SK-N-MC (cell line): ENCODE measurements at regions not wholly inside any gene's neighbourhood (a gene's known extent, or its start where the extent isn't known, plus 50 kb on each side); places are given as distances from the start of the nearest gene placed in this dataset.
"Not testable (repeated sequence)": the region's sequence is repeated elsewhere in the genome, so short reads cannot be mapped to it uniquely, and the experiment has no call there.

Source experiments
- DNase-seq: peaks from one replicate; pipeline ENCODE4 v3.0.0-alpha.2; 2011; ENCODE audit warnings: low read depth, low spot score
- H3K27ac ChIP-seq: fragments of 200-600 bp; sonication (generic); 2 replicates; pipeline ENCODE4 v1.5.1; 2016; ENCODE audit warnings: mixed run types
- H3K36me3 ChIP-seq: fragments of 200-600 bp; sonication (generic); 2 replicates; pipeline ENCODE4 v1.6.1; 2017; ENCODE audit warnings: antibody characterized with exemption, low read length, mixed read lengths; ENCODE audit not compliant: insufficient read depth
- H3K4me3 ChIP-seq: fragments of 200-600 bp; sonication (generic); 2 replicates; pipeline ENCODE4 v1.5.1; 2016
- H3K9ac ChIP-seq: fragments of 200-600 bp; sonication (generic); 2 replicates; pipeline ENCODE4 v1.8.0; 2017; ENCODE audit warnings: mixed run types, mixed read lengths; ENCODE audit not compliant: insufficient read length
- H3K9me3 ChIP-seq: fragments of 200-600 bp; sonication (generic); 2 replicates; pipeline ENCODE4 v1.6.1; 2017; ENCODE audit warnings: low read depth, mild to moderate bottlenecking, antibody characterized with exemption, low read length, moderate library complexity, mixed read lengths
- EZH2 ChIP-seq: fragments of 200-600 bp; sonication (generic); IDR thresholded peaks from one replicate; pipeline ENCODE4 v1.6.1; 2017; ENCODE audit warnings: antibody characterized with exemption
- FOXP2 ChIP-seq: optimal IDR thresholded peaks from 2 replicates; pipeline ENCODE3; 2011; ENCODE audit warnings: mild to moderate bottlenecking, moderate library complexity; ENCODE audit not compliant: insufficient read depth; ENCODE audit errors: extremely low read length, control extremely low read depth
- POLR2AphosphoS5 ChIP-seq: IDR thresholded peaks from 2 replicates; pipeline ENCODE4 v1.6.1; 2012; ENCODE audit warnings: mild to moderate bottlenecking, low read depth, low read length, borderline replicate concordance

- not testable (repeated sequence) for DNase-seq, H3K4me3 ChIP-seq, H3K9me3 ChIP-seq, H3K9ac ChIP-seq, H3K27ac ChIP-seq, H3K36me3 ChIP-seq
These were observed 109.4 kb upstream of the SGIP1 start for GRCh38 chr1:66424530-66424929.

- Histone ChIP-seq H3K9me3 (no peaks in the 10 kb centered on the region), H3K4me3 (no peak overlapping the region), H3K36me3 (no peaks in the 10 kb centered on the region), H3K27ac (no peak overlapping the region), H3K9ac (no peak overlapping the region)
- no peak for DNase-seq
- TF ChIP-seq EZH2, result no peak
- no peak for TF ChIP-seq POLR2AphosphoS5
- TF ChIP-seq FOXP2, result no peak
These were observed 107.6 kb upstream of the SGIP1 start for GRCh38 chr1:66426239-66426853.

DNA sequence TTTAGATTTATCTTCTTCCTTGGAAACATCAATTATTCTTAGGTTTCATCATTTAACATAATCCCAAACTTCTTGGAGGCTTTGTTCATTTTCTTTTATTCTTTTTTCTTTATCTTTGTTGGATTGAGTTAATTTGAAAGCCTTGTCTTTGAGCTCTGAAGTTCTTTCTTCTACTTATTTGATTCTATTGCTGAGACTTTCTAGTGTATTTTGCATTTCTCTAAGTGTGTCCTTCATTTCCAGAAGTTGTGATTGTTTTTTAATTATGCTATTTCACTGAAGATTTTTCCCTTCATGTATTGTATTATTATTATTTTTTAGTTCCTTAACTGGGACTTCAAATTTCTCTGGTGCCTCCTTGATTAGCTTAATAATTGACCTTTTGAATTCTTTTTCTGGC, 103.1 kb upstream of the SGIP1 start:
- not testable (repeated sequence) for DNase-seq, H3K27ac ChIP-seq, H3K4me3 ChIP-seq, H3K36me3 ChIP-seq, H3K9me3 ChIP-seq, H3K9ac ChIP-seq

GRCh38 chr1:66431999-66432398, 102.0 kb upstream of the SGIP1 start:
- peak; percentile 91 for DNase-seq
- Histone ChIP-seq H3K4me3 (peak overlapping the region; percentile 53), H3K27ac (peak overlapping the region; percentile 79), H3K36me3 (no peaks in the 10 kb centered on the region), H3K9ac (no peak overlapping the region), H3K9me3 (no peaks in the 10 kb centered on the region)
- TF ChIP-seq FOXP2 (peak; percentile 15), EZH2 (no peak), POLR2AphosphoS5 (peak; percentile 63; the same call in 1 of the 2 replicates)

- H3K9me3 ChIP-seq, result no peaks in the 10 kb centered on the region
- no peak overlapping the region for H3K9ac ChIP-seq
- H3K27ac ChIP-seq, result peak overlapping the region; percentile 35
- peak overlapping the region; percentile 3; the same call in 1 of the 2 replicates for H3K4me3 ChIP-seq
- peak; percentile 30 for DNase-seq
- H3K36me3 ChIP-seq, result no peaks in the 10 kb centered on the region
- no peak for TF ChIP-seq EZH2
- no peak for TF ChIP-seq POLR2AphosphoS5
- no peak for TF ChIP-seq FOXP2
These were observed 100.3 kb upstream of the SGIP1 start for GRCh38 chr1:66433611-66434010.

DNA sequence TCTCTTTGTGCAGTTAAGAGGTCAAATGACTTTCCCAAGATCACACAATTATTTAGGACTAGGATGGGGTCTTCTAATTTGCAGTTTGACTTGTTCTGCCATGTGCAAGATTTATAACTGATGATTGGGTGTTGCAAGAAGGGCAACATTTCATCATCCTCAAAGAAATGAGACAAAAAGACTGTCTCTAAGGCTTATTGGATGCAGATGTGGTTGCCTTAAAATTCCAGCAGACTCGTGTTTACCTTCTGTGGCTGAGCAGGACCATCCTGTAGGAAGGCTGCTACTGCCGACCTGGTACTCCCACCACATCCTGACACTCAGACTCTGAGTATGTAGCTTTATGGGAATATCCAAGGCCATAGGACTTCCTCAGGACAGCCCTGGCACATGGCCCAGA, 99.9 kb upstream of the SGIP1 start:
- DNase-seq, result peak; percentile 44
- Histone ChIP-seq H3K9ac (no peak overlapping the region), H3K4me3 (peak overlapping the region; percentile 3; the same call in 1 of the 2 replicates), H3K36me3 (no peaks in the 10 kb centered on the region), H3K27ac (peak overlapping the region; percentile 35), H3K9me3 (no peaks in the 10 kb centered on the region)
- no peak; the same call in 1 of the 2 replicates for TF ChIP-seq POLR2AphosphoS5
- TF ChIP-seq EZH2, result no peak
- no peak for TF ChIP-seq FOXP2

DNA sequence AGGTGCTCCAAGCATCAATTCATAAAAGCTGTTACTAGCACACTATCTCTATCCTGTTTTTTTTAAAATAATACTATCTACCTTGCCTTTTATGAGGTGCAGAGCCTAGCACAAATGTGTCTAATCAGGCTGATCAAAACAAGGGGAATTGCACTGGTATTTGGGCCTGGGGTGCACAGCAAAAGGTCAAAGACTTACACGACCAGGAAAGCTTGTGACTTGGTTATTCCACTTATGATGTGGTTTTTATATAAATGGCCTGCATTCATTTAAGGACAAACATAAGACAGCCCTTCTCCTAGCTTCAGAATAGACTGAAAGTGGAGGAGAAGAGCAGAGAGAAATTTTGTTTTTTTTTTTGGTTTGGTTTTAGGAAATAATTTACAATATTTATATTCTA, 98.4 kb upstream of the SGIP1 start:
- H3K4me3 ChIP-seq, result no peak overlapping the region
- TF ChIP-seq EZH2 (no peak), FOXP2 (no peak), POLR2AphosphoS5 (no peak)
- H3K9me3 ChIP-seq, result no peaks in the 10 kb centered on the region
- no peak overlapping the region for H3K9ac ChIP-seq
- DNase-seq, result no peak
- H3K36me3 ChIP-seq, result no peaks in the 10 kb centered on the region
- 0 out of 2 replicates have a peak overlapping the region, but pooled peaks have one; percentile 30 for H3K27ac ChIP-seq

DNA sequence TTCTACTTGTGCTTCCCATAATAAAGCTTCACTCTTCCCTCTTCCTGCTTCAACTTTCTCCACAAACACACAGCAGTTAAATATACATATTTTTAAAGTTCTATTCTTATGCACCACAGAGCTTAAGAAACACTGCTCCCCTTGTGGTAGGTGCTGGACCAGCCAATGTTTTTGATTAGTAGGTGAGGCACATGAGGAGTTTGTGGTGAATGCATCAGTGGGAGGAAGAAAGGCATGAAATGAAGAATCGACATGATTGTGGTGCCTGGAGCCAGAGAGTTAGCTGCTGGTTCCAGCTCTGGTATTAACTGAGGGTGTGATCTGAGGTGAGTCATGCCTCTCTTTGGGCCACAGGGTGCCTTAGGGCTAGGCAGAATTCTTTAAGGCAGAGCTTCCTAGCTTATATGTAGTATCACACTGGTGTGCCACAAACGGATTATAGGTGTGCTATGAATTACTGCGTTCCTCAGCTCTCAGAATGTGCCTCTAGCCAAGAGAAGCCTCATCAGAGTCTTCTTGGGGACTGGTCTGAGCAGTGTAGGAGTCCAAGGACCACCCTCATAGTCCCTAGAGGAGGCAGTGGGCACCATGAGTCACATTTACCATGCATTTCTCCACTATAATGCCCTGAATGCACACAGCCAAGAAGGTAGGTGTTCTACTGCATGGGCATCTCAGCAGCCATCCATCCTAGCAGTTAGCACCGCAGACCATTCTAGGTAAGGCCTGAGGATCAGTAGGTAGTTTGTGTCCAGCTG, 97.4 kb upstream of the SGIP1 start:
- no peak overlapping the region for H3K4me3 ChIP-seq
- 0 out of 2 replicates have a peak overlapping the region, but pooled peaks have one; percentile 16 for H3K27ac ChIP-seq
- no peak for TF ChIP-seq POLR2AphosphoS5
- TF ChIP-seq FOXP2, result no peak
- TF ChIP-seq EZH2, result no peak
- no peaks in the 10 kb centered on the region for H3K9me3 ChIP-seq
- H3K9ac ChIP-seq, result no peak overlapping the region
- DNase-seq, result peak; percentile 39
- H3K36me3 ChIP-seq, result no peaks in the 10 kb centered on the region

DNA sequence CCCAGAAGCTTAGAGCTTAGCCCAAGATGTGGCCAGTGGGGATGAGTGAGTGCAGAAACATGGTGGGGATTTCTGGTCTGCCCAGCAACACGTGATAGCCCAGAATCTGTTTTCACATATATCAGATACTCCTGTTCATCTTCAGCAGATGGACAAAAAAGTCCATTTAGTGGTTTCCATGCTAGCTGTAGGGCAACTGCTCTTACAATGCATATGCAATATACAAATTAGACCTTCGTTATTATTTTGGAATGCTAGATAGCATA, 96.9 kb upstream of the SGIP1 start:
- Histone ChIP-seq H3K9me3 (no peaks in the 10 kb centered on the region), H3K9ac (no peak overlapping the region), H3K36me3 (no peaks in the 10 kb centered on the region), H3K27ac (no peak overlapping the region), H3K4me3 (no peak overlapping the region)
- TF ChIP-seq FOXP2, result no peak
- no peak for TF ChIP-seq EZH2
- no peak for TF ChIP-seq POLR2AphosphoS5
- DNase-seq, result no peak
